ENCODE measurements at regions not wholly inside any gene's neighbourhood (a gene's known extent, or its start where the extent isn't known, plus 50 kb on each side); places are given as distances from the start of the nearest gene placed in this dataset.

GRCh38 chr6:71048320-71049164, 91.7 kb upstream of the B3GAT2 start:
- TF ChIP-seq CTCF (conservative IDR thresholded peaks at IDR 0.05; ENCODE audit: low read depth, low read length) = no peak
- no peak for TF ChIP-seq EZH2 (IDR thresholded peaks at IDR 0.05; ENCODE audit: low read length, unreplicated experiment)
